ENCODE measurements at regions not wholly inside any gene's neighbourhood (a gene's known extent, or its start where the extent isn't known, plus 50 kb on each side); places are given as distances from the start of the nearest gene placed in this dataset.

DNA sequence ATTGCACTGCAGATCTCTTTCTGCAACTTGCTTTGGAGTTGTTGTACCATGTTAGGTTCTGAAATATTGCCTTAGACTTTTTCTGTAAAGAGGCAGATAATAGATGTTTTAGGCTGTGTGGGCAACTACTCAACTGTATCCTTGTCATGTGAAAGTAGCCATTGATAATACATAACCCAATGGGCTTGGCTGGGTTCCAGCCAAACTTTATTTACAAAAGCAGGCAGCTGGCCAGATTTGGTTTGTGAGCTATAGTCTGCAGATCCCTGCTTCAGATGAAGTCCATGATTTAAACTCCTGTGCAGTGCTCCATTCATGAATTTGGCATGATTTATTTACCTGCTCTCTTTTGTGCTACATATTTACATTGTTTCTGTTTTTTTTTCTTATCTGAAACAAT, 300.4 kb downstream of the IRX2 start:
- H3K9me2 ChIP-seq (replicated peaks; ENCODE audit: low read depth, low read length), result no peaks in the 10 kb centered on the region
- H3F3A ChIP-seq (ENCODE audit: low read depth), result no peaks in the 10 kb centered on the region

GRCh38 chr5:2442496-2443354, 308.8 kb downstream of the IRX2 start:
- Histone ChIP-seq H3K9me2 (replicated peaks; ENCODE audit: low read depth, low read length) (no peaks in the 10 kb centered on the region), H3K36me3 (ENCODE audit: insufficient read depth, low read length) (no peaks in the 10 kb centered on the region), H3F3A (ENCODE audit: low read depth) (no peaks in the 10 kb centered on the region), H3K27me3 (ENCODE audit: insufficient read depth, low read length, poor library complexity, severe bottlenecking) (no peaks in the 10 kb centered on the region), H3K4me1 (ENCODE audit: insufficient read depth, low read length, poor library complexity, severe bottlenecking) (no peaks in the 10 kb centered on the region), H3K4me2 (ENCODE audit: low read depth, low read length, poor library complexity, severe bottlenecking) (no peak overlapping the region), H3K79me2 (ENCODE audit: insufficient read depth, low read length) (no peaks in the 10 kb centered on the region), H3K4me3 (ENCODE audit: low read length, poor library complexity, severe bottlenecking) (no peak overlapping the region), H3K9me3 (ENCODE audit: insufficient read depth, low read depth, low read length) (peaks cover 3% of the 10 kb centered on the region; the same call in 1 of the 2 replicates), H4K20me1 (ENCODE audit: insufficient read depth, low read length, poor library complexity, severe bottlenecking) (no peaks in the 10 kb centered on the region), H2AFZ (ENCODE audit: low read length) (no peak overlapping the region), H3K9ac (ENCODE audit: low read depth, low read length, poor library complexity, severe bottlenecking) (no peak overlapping the region)
- no peak for TF ChIP-seq EZH2phosphoT487 (IDR thresholded peaks at IDR 0.05; ENCODE audit: borderline replicate concordance)
- TF ChIP-seq CTCF (conservative IDR thresholded peaks at IDR 0.05; ENCODE audit: low read length), result no peak

More for the DNA sequence above, 300.4 kb downstream of the IRX2 start:
- no peaks in the 10 kb centered on the region for H3K9me3 ChIP-seq (ENCODE audit: insufficient read depth, low read depth, low read length)
- H3K27me3 ChIP-seq (ENCODE audit: insufficient read depth, low read length, poor library complexity, severe bottlenecking), result no peaks in the 10 kb centered on the region
- H3K4me3 ChIP-seq (ENCODE audit: low read length, poor library complexity, severe bottlenecking), result no peak overlapping the region
- no peak overlapping the region for H2AFZ ChIP-seq (ENCODE audit: low read length)
- H3K36me3 ChIP-seq (ENCODE audit: insufficient read depth, low read length), result no peaks in the 10 kb centered on the region
- TF ChIP-seq EZH2phosphoT487 (IDR thresholded peaks at IDR 0.05; ENCODE audit: borderline replicate concordance) (no peak), CTCF (conservative IDR thresholded peaks at IDR 0.05; ENCODE audit: low read length) (no peak)
- H3K9ac ChIP-seq (ENCODE audit: low read depth, low read length, poor library complexity, severe bottlenecking), result no peak overlapping the region
- H3K79me2 ChIP-seq (ENCODE audit: insufficient read depth, low read length), result no peaks in the 10 kb centered on the region
- H4K20me1 ChIP-seq (ENCODE audit: insufficient read depth, low read length, poor library complexity, severe bottlenecking), result no peaks in the 10 kb centered on the region
- H3K4me1 ChIP-seq (ENCODE audit: insufficient read depth, low read length, poor library complexity, severe bottlenecking), result no peaks in the 10 kb centered on the region
- no peak overlapping the region for H3K4me2 ChIP-seq (ENCODE audit: low read depth, low read length, poor library complexity, severe bottlenecking)

DNA sequence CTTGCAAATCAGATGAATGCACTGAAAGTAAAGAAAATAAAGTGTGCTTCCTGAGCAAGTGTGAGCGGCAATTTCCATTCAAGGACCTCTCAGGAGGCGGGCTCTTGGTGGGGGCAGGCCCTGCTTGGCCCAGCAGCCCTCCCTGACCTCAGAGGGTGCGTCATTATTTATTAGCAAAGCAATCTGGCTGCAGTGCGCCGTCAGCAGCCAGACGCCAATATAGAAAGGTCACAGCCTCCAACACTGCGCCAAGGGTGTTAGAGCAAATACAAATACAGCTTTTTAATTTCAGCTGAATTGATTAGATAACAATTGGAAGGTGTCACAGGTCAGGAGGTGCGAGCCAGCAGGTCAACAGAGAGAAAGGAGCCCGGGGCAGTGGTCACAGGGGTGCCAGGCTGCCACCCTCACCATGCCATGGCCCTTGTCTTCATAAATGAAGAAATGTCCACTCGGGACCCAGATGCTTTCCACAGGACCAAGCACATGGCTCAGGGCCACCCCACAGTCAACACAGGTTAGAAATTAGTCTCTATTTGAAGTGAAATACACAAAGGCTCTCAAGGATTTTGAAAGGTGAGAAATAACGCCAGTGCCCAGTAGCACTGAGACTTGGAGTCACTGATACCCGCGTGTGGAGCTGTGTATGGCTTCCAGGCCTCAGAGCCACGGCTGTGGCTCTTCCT, 309.8 kb downstream of the IRX2 start:
- H3K4me1 ChIP-seq (ENCODE audit: insufficient read depth, low read length, poor library complexity, severe bottlenecking), result no peaks in the 10 kb centered on the region
- no peak for TF ChIP-seq CTCF (conservative IDR thresholded peaks at IDR 0.05; ENCODE audit: low read length)
- TF ChIP-seq EZH2phosphoT487 (IDR thresholded peaks at IDR 0.05; ENCODE audit: borderline replicate concordance), result no peak
- H3K27me3 ChIP-seq (ENCODE audit: insufficient read depth, low read length, poor library complexity, severe bottlenecking), result no peaks in the 10 kb centered on the region

More for the DNA sequence above, 309.8 kb downstream of the IRX2 start:
- Histone ChIP-seq H4K20me1 (ENCODE audit: insufficient read depth, low read length, poor library complexity, severe bottlenecking) (no peaks in the 10 kb centered on the region), H3K9me3 (ENCODE audit: insufficient read depth, low read depth, low read length) (peaks cover 3% of the 10 kb centered on the region; the same call in 1 of the 2 replicates), H3K4me2 (ENCODE audit: low read depth, low read length, poor library complexity, severe bottlenecking) (no peak overlapping the region), H3K9ac (ENCODE audit: low read depth, low read length, poor library complexity, severe bottlenecking) (no peak overlapping the region), H3K9me2 (replicated peaks; ENCODE audit: low read depth, low read length) (no peaks in the 10 kb centered on the region), H3K4me3 (ENCODE audit: low read length, poor library complexity, severe bottlenecking) (no peak overlapping the region), H3K36me3 (ENCODE audit: insufficient read depth, low read length) (no peaks in the 10 kb centered on the region), H3K79me2 (ENCODE audit: insufficient read depth, low read length) (no peaks in the 10 kb centered on the region), H2AFZ (ENCODE audit: low read length) (no peak overlapping the region), H3F3A (ENCODE audit: low read depth) (no peaks in the 10 kb centered on the region)

All from Loucy (cell line).